ENCODE measurements at regions not wholly inside any gene's neighbourhood (a gene's known extent, or its start where the extent isn't known, plus 50 kb on each side); places are given as distances from the start of the nearest gene placed in this dataset.

DNA sequence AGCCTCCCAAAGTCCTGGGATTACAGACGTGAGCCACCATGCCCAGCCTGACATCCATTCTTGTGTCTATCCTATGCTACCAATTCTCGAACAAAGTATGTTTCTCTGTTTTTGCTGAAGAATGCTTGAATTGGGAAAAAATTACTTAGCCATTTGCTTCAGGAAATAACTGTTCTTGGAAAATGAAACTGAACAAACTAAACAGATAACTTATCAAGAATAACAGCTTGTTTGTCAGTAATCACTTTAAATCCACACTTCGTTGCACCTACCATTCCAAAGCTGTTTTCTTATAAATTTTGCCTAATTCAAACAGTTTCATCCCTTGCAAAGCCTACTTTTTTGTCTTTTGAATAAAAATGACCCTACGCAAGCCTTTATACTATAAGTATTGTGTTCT is 672.9 kb downstream of the SUCLG1 start:
- no peak for DNase-seq (ENCODE audit: low spot score)

DNA sequence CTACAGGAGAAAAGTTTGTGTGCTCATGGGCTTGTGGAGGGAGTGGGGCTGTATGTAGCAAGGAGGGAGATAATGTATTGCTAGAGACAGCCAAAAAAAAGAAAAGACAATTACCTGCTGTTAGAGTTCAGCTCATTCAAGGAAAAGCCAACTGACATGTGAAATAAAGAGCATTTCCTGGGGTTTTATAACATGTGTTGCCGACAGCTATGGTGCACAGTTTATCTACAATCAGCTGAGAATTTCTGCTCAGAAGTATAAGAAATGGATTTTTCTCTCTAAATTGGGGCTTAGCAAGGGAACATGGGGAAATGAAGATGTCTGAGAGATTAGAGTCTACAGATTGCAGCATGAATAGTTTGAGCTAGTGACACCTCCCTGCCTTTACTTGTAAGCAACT is 674.1 kb downstream of the SUCLG1 start:
- no peak for DNase-seq (ENCODE audit: low spot score)

- no peak for DNase-seq (ENCODE audit: low spot score)
These were observed 674.8 kb downstream of the SUCLG1 start for GRCh38 chr2:83784315-83784714.

DNA sequence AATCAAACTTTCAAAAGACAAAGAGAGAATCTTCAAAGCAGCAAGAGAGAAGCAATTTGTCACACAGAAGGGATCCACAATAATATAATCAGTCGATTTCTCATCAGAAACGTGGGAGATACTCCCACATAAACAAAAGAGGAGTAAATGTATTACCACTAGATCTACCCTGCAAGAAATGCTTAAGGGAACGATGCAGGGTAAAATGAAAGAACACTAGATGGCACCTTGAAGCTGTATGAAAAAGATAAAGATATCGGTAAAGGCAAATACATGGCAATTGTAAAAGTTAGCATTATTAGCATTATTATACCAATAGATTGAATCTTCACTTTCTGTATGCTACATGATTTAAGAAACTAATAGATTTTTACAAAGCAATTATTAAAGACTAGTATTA is 677.0 kb downstream of the SUCLG1 start:
- DNase-seq (ENCODE audit: low spot score), result no peak

GRCh38 chr2:83764447-83765005 is 694.6 kb downstream of the SUCLG1 start:
- DNase-seq (ENCODE audit: low spot score), result no peak

DNA sequence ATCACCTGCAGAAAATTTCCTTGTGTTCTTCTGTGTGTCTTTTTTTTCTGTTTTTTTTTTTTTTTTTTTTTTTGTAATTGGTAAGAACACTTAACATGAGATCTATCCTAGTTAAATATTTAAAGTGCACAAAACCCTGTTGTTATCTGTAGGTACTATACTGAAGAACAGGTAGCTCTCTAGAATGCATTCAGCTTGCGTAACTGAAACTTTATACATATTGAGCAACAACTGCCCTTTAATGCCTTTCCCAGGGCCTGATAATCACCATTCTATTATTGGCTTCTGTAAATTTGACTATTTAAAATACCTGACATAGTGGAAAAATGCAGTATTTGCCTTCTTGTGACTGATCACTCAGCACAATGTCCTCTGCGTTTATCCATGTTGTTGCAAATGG is 701.8 kb downstream of the SUCLG1 start:
- DNase-seq (ENCODE audit: low spot score), result no peak

DNA sequence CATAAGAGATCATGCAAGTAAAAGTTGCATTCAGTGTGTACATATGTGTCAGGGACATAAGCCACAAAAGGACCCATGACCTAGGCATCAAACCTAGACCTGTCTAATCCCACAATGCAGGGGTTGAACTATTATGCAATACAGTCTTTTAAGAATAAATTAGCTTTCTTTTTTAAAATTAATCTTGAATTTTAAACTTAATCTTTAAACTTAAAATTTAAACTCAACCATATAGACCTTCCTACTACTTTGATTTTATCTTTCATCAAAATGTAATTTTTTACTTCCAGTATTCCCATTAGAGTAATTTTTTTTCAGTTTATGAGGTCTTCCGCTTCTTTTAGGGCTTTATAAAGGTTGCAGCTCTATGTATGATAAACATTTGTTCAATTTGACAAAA is 702.9 kb downstream of the SUCLG1 start:
- DNase-seq (ENCODE audit: low spot score), result no peak

DNA sequence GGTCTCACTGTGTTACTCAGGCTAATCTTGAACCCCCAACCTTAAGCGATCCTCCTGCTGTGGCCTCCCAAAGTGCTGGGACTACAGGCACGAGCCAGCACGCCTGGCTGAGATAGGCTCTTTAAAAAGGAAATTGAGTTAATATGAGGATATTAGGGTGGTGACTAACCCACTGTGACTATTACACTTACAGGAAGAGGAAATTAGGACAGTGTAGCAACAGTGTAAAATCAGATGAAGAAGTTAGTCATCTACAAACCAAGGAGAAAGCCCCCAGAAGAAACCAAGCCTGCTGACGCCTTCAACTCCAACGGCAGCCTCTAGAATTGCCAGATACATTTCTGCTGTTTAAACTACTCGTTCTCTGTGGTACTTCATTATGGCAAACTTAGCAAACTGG is 711.9 kb downstream of the SUCLG1 start:
- no peak for DNase-seq (ENCODE audit: low spot score)

DNA sequence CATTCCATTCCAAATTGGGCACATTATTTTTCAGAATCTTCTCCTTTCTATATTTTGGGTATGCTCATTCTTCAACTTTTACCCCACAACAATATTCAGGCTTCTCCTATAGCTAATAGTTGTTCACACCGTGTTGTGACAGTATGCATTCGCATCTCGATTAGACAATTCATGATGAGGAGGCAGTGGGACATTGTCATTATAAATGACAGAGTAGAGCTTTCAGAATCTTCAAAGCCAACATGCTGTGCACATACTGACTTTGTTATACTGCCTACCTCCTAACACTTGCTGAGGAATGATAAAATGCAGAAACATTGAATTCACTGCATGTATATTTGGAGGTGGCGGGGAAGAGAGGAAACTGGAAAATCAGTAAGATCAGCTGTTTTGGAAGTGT is 714.2 kb downstream of the SUCLG1 start:
- no peak for DNase-seq (ENCODE audit: low spot score)

GRCh38 chr2:83742117-83742782 is 716.8 kb downstream of the SUCLG1 start:
- DNase-seq (ENCODE audit: low spot score), result no peak

- DNase-seq (ENCODE audit: low spot score), result no peak
These were observed 728.9 kb downstream of the SUCLG1 start for GRCh38 chr2:83730223-83730622.

DNA sequence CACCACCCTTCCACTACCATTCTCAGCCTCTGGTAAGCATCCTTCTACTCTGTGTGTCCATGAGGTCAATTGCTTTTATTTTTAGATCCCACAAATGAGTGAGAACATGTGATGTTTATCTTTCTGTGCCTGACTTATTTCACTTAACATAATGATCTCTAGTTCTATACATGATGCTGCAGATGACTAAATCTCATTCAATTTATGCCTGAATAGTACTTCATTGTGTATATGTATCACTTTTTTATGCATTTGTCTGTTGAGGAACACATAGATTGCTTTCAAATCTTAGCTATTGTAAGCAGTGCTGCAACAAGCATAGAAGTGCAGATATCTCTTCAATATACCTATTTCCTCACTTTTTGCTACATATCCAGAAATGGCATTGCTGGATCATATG is 733.3 kb downstream of the SUCLG1 start:
- DNase-seq (ENCODE audit: low spot score), result no peak

DNA sequence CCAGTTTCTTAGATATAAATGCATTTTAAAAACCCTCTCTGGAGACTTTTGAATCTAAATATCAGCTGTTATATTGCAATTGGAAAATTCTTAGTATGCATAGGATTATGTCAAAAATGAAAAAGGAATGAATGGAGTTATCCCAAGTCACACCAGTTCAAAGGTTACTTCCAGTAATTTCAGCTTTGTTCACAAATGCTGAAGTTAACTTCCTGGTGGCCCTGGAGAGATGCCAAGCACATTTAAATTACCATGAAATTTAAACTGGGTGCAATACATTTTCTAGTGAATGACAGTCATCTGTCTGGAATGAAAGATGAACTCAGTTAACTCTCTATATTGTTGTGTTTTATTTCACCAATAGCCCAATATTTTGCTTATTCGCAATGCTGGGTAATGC is 753.9 kb downstream of the SUCLG1 start:
- no peak for DNase-seq (ENCODE audit: low spot score)

DNA sequence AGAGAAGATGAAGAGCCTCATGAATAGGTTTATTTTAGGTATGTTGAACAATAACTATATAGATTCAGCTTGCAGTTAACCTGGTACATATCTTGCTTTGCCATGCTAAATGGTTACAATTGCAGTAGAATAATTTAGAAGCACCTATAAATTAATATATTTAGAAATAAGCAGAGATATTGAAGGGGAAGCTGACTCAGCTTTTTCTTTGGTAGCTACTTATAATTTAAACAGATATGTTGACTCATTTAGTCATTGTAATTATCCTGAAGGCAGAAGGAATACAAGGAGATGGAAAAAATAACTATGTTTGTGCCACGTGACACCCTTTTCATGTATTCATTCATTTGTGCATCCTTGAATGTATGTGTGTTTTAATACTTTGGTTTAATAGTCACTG is 755.5 kb downstream of the SUCLG1 start:
- DNase-seq (ENCODE audit: low spot score), result no peak

GRCh38 chr2:83696838-83697237 is 762.2 kb downstream of the SUCLG1 start:
- no peak for DNase-seq (ENCODE audit: low spot score)

DNA sequence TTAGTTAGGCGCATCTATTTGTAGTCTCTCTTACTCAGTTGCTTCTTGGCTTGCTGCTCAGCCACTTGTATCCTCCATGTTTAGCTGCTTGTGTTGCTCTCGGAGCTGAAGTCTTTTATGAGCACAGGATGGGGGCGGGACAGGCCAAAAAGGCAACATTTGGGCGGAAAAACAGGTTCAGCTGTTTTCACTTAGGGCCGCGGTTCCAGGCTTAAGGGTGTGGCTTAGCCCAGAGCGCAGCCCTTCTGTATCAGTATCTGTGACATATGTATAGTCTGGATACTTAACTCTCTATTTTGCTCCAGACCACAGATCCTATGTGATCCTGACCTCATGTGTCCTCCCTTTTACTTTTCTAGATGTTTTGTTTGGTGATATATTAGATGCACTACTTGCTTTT is 763.5 kb downstream of the SUCLG1 start:
- no peak for DNase-seq (ENCODE audit: low spot score)

GRCh38 chr2:83695037-83695436 is 764.0 kb downstream of the SUCLG1 start:
- DNase-seq (ENCODE audit: low spot score), result no peak

GRCh38 chr2:83689402-83689801 is 769.7 kb downstream of the SUCLG1 start:
- no peak for DNase-seq (ENCODE audit: low spot score)

DNA sequence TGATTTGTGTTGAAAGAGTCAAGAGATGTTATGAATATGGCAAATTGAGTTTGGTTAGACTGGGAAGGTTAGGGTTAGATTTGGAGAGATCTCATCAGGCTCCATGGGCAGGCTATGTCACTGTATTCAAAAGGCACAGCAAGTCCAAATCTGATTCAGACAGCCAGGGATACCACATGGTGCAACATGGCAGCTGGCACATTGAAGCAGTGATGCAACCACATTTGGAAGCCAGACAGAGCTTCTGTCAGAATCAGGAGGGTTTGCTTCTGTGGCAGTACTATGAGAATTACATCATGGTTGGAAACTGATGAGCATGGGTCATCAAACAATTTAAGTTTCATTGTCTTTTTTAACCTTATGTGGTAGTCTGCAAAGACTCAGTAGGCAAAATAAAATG is 772.2 kb downstream of the SUCLG1 start:
- no peak for DNase-seq (ENCODE audit: low spot score)

GRCh38 chr2:83674050-83674449 is 785.0 kb downstream of the SUCLG1 start:
- DNase-seq (ENCODE audit: low spot score), result no peak

DNA sequence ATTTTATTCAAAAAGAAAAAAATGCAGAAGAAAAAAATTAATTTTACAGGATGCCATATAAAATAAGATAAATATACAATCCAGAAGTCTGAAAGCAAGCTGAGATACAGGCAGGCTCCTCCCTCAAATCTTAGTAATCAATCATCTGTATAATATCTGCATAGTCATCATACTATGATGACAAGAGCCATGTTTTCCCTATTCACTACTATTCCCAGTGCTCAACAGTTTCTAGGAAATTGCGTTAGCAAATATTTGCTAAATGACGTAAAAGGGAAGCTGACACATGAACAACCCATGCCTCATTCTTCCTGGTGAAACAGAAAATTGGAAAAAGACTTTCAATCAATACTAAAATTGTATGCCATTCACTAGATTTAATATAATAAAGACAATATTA is 793.2 kb downstream of the SUCLG1 start:
- no peak for DNase-seq (ENCODE audit: low spot score)

DNA sequence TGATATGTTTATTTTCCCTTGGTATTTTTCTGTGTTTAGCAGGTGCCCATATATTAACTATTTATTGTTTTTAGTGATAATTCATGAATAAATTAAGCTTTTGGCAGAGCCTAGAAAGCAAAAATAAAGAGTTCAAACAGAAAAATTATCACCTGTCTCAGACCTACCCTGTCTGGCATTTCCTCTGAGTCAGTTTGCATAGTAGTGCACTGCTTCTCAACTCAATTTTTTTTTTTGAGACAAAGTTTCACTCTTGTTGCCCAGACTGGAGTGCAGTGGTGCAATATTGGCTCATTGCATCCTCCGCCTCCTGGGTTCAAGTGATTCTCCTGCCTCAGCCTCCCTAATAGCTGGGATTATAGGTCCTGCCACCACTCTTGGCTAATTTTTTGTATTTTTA is 793.9 kb downstream of the SUCLG1 start:
- no peak for DNase-seq (ENCODE audit: low spot score)

DNA sequence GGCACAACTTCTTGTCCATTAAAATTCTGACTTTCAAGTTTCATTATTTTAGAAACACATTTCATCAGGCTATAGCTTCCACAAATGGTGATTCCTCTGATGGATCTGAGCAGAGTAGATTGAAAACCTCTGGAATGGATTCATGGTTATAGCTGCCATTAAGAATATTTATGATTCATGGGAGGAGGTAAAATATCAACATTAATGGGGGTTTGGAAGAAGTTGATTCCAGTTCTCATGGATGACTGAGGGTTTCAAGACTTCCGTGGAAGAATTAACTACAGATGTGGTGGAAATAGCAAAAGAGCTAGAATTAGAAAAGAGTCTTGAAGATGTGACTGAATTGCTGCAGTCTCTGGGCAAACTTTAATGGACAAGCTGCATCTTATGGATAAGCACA is 797.4 kb downstream of the SUCLG1 start:
- DNase-seq (ENCODE audit: low spot score), result no peak

DNA sequence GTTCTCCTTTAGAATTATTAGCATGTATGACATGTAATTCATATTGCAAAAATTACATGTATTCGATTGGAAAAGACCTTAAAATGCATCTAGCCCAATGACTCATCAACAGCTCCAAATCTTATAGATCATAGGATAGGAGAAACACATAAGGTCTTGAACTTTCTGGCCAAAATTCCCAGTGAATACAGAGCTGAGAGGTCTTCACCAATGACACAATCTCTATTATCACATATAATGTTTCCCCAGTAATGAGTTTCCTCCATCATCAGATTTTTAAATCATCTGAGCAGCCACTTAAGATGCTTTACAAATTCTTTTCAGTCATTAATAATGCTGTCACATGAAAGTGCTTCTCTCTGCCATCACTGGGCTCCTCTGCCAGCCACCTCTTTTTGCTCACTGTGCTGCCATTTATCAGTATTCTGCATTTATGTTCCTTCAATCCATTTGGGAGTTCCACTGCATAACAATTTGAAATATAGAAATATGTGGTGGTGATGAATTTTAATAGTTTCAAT is 804.9 kb downstream of the SUCLG1 start:
- DNase-seq (ENCODE audit: low spot score), result no peak

All from AG08396 (cell line).